HEK293 (cell line): ENCODE measurements at regions not wholly inside any gene's neighbourhood (a gene's known extent, or its start where the extent isn't known, plus 50 kb on each side); places are given as distances from the start of the nearest gene placed in this dataset.

Experiments
- BCL11A ChIP-seq: fragments of 450-650 bp; formaldehyde crosslinking; IDR thresholded peaks from 2 replicates; pipeline ENCODE4 v1.5.1; 2016; ENCODE audit warnings: low read depth, missing biosample characterization, missing genetic modification characterization
- KLF1 ChIP-seq: fragments of 450-650 bp; formaldehyde crosslinking; IDR thresholded peaks from 2 replicates; pipeline ENCODE4 v1.5.1; 2016; ENCODE audit warnings: missing biosample characterization, missing genetic modification characterization
- ZNF211 ChIP-seq: fragments of 450-650 bp; formaldehyde crosslinking; IDR thresholded peaks from 2 replicates; pipeline ENCODE4 v1.5.1; 2016; ENCODE audit warnings: low read depth, missing biosample characterization, missing genetic modification characterization
- ZNF292 ChIP-seq: fragments of 450-650 bp; formaldehyde crosslinking; IDR thresholded peaks from 2 replicates; pipeline ENCODE4 v1.5.1; 2016; ENCODE audit warnings: low read depth, missing biosample characterization, missing genetic modification characterization, borderline replicate concordance
- ZNF302 ChIP-seq: fragments of 450-650 bp; formaldehyde crosslinking; IDR thresholded peaks from 2 replicates; pipeline ENCODE4 v1.5.1; 2016; ENCODE audit warnings: missing biosample characterization, missing genetic modification characterization, low read depth
- ZNF335 ChIP-seq: fragments of 450-650 bp; formaldehyde crosslinking; conservative IDR thresholded peaks from 2 replicates; pipeline ENCODE4 v1.5.1; 2016; ENCODE audit warnings: missing biosample characterization, missing genetic modification characterization
- ZNF529 ChIP-seq: fragments of 450-650 bp; formaldehyde crosslinking; IDR thresholded peaks from 2 replicates; pipeline ENCODE4 v1.5.1; 2017; ENCODE audit warnings: missing genetic modification characterization, missing biosample characterization; ENCODE audit not compliant: insufficient replicate concordance
- ZNF768 ChIP-seq: fragments of 450-650 bp; formaldehyde crosslinking; IDR thresholded peaks from 2 replicates; pipeline ENCODE4 v1.5.1; 2018; ENCODE audit warnings: missing biosample characterization, mild to moderate bottlenecking, missing genetic modification characterization
- TF ChIP-seq, protein P1 (sequence below): fragments of 450-650 bp; formaldehyde crosslinking; IDR thresholded peaks from 2 replicates; pipeline ENCODE4 v1.5.1; 2016; ENCODE audit warnings: missing biosample characterization, missing genetic modification characterization
- TF ChIP-seq, protein P2 (sequence below): fragments of 450-650 bp; formaldehyde crosslinking; IDR thresholded peaks from 2 replicates; pipeline ENCODE4 v1.5.1; 2016; ENCODE audit warnings: missing biosample characterization, missing genetic modification characterization
- TF ChIP-seq, protein P3 (sequence below): fragments of 450-650 bp; formaldehyde crosslinking; IDR thresholded peaks from 2 replicates; pipeline ENCODE4 v1.5.1; 2016; ENCODE audit warnings: missing biosample characterization, missing genetic modification characterization

DNA sequence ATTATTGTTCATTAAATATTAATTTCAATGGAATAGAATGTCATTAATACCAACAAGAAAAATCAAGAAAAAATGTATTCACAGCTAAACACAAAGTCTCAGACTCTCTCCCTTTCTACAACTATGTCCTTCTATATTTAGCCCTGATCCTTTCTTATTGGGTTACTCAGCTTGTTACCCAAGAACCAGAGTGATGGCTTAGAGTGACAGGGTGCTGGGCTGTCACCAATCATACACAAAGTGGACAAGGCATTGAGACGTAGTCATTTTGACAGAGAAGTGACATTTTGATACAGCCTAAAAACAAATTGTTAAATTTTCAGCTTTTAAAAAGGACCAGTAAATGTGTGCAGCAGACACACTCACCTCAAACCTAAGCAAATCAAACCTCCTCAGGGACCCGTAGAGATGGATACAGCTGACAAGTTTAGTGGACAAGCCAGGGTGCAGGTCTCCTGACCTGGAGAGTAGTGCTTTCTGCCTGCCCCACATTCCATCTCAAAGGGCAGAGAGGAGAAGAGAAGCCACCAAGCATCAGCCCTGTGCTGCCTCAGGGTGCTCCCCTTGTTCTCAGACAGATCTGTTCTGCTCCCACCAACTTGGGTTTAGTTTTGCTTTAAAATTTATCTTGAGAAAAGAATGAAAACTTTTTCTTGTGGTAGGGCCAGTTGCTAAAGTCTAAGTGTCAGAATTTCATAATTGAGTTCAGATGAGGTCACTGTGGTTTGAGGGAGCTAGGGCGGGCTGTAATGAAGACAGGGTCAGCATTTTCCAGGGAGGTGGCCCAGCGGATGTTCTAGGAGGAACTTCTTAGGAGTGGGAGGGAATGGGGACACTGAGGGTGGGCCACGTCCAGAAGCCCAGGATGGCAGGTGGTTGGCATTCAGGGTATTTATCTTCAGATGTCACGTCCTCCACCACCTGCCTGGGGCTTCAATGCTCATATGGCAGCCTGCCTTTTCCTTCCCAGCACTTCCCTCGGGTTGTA lies 136.5 kb upstream of the TBL1XR1 start:
- TF ChIP-seq ZNF529 (tag by site-specific recombination) (no peak), ZNF211 (tag by site-specific recombination) (no peak), ZNF335 (tag by site-specific recombination) (no peak), ZNF302 (tag by site-specific recombination) (no peak), BCL11A (tag by site-specific recombination) (no peak), KLF1 (no peak), ZNF768 (no peak), ZNF292 (tag by site-specific recombination) (no peak)
- TF ChIP-seq, protein P1, sequence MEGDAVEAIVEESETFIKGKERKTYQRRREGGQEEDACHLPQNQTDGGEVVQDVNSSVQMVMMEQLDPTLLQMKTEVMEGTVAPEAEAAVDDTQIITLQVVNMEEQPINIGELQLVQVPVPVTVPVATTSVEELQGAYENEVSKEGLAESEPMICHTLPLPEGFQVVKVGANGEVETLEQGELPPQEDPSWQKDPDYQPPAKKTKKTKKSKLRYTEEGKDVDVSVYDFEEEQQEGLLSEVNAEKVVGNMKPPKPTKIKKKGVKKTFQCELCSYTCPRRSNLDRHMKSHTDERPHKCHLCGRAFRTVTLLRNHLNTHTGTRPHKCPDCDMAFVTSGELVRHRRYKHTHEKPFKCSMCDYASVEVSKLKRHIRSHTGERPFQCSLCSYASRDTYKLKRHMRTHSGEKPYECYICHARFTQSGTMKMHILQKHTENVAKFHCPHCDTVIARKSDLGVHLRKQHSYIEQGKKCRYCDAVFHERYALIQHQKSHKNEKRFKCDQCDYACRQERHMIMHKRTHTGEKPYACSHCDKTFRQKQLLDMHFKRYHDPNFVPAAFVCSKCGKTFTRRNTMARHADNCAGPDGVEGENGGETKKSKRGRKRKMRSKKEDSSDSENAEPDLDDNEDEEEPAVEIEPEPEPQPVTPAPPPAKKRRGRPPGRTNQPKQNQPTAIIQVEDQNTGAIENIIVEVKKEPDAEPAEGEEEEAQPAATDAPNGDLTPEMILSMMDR, result no peak
- TF ChIP-seq, protein P2, sequence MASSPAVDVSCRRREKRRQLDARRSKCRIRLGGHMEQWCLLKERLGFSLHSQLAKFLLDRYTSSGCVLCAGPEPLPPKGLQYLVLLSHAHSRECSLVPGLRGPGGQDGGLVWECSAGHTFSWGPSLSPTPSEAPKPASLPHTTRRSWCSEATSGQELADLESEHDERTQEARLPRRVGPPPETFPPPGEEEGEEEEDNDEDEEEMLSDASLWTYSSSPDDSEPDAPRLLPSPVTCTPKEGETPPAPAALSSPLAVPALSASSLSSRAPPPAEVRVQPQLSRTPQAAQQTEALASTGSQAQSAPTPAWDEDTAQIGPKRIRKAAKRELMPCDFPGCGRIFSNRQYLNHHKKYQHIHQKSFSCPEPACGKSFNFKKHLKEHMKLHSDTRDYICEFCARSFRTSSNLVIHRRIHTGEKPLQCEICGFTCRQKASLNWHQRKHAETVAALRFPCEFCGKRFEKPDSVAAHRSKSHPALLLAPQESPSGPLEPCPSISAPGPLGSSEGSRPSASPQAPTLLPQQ (tag by site-specific recombination), result no peak
- TF ChIP-seq, protein P3, sequence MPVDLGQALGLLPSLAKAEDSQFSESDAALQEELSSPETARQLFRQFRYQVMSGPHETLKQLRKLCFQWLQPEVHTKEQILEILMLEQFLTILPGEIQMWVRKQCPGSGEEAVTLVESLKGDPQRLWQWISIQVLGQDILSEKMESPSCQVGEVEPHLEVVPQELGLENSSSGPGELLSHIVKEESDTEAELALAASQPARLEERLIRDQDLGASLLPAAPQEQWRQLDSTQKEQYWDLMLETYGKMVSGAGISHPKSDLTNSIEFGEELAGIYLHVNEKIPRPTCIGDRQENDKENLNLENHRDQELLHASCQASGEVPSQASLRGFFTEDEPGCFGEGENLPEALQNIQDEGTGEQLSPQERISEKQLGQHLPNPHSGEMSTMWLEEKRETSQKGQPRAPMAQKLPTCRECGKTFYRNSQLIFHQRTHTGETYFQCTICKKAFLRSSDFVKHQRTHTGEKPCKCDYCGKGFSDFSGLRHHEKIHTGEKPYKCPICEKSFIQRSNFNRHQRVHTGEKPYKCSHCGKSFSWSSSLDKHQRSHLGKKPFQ (tag by site-specific recombination), result no peak
